ENCODE measurements at regions not wholly inside any gene's neighbourhood (a gene's known extent, or its start where the extent isn't known, plus 50 kb on each side); places are given as distances from the start of the nearest gene placed in this dataset.
"Not testable (repeated sequence)": the region's sequence is repeated elsewhere in the genome, so short reads cannot be mapped to it uniquely, and the experiment has no call there.

DNA sequence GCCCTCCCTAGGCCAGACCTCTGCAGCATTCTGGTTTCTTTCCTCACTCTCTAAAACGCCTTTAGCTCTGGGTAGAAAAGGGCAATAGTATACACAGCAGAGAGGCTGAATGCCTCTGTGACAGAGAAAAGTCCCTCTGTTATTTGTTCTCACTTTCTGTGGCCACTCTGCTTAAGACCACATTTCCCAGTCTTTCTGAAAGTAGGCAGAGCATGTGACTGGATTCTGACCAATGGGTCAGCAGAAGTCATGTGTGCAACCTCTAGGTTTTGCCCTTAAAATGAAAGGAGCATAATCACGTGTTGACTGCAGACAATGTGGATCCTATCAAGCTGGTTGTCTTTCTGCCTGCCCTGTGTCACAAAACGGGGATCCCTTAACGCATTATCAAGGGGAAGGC lies 79.7 kb upstream of the MARK1 start:
- TF ChIP-seq, protein P1, sequence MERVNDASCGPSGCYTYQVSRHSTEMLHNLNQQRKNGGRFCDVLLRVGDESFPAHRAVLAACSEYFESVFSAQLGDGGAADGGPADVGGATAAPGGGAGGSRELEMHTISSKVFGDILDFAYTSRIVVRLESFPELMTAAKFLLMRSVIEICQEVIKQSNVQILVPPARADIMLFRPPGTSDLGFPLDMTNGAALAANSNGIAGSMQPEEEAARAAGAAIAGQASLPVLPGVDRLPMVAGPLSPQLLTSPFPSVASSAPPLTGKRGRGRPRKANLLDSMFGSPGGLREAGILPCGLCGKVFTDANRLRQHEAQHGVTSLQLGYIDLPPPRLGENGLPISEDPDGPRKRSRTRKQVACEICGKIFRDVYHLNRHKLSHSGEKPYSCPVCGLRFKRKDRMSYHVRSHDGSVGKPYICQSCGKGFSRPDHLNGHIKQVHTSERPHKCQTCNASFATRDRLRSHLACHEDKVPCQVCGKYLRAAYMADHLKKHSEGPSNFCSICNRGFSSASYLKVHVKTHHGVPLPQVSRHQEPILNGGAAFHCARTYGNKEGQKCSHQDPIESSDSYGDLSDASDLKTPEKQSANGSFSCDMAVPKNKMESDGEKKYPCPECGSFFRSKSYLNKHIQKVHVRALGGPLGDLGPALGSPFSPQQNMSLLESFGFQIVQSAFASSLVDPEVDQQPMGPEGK (CRISPR knock-in tag; IDR thresholded peaks at IDR 0.05; ENCODE audit: borderline replicate concordance): no peak
- TF ChIP-seq, protein P2, sequence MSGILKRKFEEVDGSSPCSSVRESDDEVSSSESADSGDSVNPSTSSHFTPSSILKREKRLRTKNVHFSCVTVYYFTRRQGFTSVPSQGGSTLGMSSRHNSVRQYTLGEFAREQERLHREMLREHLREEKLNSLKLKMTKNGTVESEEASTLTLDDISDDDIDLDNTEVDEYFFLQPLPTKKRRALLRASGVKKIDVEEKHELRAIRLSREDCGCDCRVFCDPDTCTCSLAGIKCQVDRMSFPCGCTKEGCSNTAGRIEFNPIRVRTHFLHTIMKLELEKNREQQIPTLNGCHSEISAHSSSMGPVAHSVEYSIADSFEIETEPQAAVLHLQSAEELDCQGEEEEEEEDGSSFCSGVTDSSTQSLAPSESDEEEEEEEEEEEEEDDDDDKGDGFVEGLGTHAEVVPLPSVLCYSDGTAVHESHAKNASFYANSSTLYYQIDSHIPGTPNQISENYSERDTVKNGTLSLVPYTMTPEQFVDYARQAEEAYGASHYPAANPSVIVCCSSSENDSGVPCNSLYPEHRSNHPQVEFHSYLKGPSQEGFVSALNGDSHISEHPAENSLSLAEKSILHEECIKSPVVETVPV (CRISPR knock-in tag; IDR thresholded peaks at IDR 0.05): no peak
- TF ChIP-seq BACH2 (CRISPR knock-in tag; IDR thresholded peaks at IDR 0.05; ENCODE audit: borderline replicate concordance) (no peak), ZNF8 (CRISPR knock-in tag; IDR thresholded peaks at IDR 0.05) (no peak), GLIS3 (CRISPR knock-in tag; IDR thresholded peaks at IDR 0.05) (no peak), ZFP30 (CRISPR knock-in tag; IDR thresholded peaks at IDR 0.05) (no peak), CSDC2 (CRISPR knock-in tag; IDR thresholded peaks at IDR 0.05) (no peak), OSR1 (CRISPR knock-in tag; IDR thresholded peaks at IDR 0.05) (no peak), ZNF565 (CRISPR knock-in tag; conservative IDR thresholded peaks at IDR 0.05; ENCODE audit: low read depth) (no peak), TCF4 (CRISPR knock-in tag; IDR thresholded peaks at IDR 0.05; ENCODE audit: borderline replicate concordance) (no peak), PPARA (CRISPR knock-in tag; IDR thresholded peaks at IDR 0.05; ENCODE audit: borderline replicate concordance) (no peak), ARNTL (CRISPR knock-in tag; IDR thresholded peaks at IDR 0.05; ENCODE audit: borderline replicate concordance, low read depth) (no peak), ISL1 (CRISPR knock-in tag; IDR thresholded peaks at IDR 0.05) (no peak), ZNF70 (CRISPR knock-in tag; IDR thresholded peaks at IDR 0.05) (no peak), ESRRG (CRISPR knock-in tag; IDR thresholded peaks at IDR 0.05) (no peak), SNAI2 (CRISPR knock-in tag; IDR thresholded peaks at IDR 0.05) (no peak), ZFP3 (CRISPR knock-in tag; IDR thresholded peaks at IDR 0.05) (no peak)
- TF ChIP-seq, protein P3, sequence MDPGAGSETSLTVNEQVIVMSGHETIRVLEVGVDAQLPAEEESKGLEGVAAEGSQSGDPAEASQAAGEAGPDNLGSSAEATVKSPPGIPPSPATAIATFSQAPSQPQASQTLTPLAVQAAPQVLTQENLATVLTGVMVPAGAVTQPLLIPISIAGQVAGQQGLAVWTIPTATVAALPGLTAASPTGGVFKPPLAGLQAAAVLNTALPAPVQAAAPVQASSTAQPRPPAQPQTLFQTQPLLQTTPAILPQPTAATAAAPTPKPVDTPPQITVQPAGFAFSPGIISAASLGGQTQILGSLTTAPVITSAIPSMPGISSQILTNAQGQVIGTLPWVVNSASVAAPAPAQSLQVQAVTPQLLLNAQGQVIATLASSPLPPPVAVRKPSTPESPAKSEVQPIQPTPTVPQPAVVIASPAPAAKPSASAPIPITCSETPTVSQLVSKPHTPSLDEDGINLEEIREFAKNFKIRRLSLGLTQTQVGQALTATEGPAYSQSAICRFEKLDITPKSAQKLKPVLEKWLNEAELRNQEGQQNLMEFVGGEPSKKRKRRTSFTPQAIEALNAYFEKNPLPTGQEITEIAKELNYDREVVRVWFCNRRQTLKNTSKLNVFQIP (CRISPR knock-in tag; IDR thresholded peaks at IDR 0.05; ENCODE audit: borderline replicate concordance, low read depth): no peak
- TF ChIP-seq, protein P4, sequence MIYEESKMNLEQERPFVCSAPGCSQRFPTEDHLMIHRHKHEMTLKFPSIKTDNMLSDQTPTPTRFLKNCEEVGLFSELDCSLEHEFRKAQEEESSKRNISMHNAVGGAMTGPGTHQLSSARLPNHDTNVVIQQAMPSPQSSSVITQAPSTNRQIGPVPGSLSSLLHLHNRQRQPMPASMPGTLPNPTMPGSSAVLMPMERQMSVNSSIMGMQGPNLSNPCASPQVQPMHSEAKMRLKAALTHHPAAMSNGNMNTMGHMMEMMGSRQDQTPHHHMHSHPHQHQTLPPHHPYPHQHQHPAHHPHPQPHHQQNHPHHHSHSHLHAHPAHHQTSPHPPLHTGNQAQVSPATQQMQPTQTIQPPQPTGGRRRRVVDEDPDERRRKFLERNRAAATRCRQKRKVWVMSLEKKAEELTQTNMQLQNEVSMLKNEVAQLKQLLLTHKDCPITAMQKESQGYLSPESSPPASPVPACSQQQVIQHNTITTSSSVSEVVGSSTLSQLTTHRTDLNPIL (CRISPR knock-in tag; IDR thresholded peaks at IDR 0.05; ENCODE audit: low read depth): no peak
- ATAC-seq: no peak; the same call in 2 of the 3 replicates

DNA sequence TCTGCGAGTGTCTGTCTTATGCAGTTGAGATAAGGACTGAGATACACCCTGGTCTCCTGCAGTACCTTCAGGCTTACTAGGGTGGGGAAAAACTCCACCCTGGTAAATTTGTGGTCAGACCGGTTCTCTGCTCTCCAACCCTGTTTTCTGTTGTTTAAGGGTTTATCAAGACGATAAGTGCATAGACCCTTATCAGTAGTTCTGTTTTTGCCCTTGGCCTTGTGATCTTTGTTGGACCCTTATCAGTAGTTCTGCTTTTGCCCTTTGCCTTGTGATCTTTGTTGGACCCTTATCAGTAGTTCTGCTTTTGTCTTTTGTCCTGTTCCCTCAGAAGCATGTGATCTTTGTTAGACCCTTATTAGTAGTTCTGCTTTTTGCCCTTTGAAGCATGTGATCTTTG lies 83.3 kb upstream of the MARK1 start:
- ATAC-seq: not testable (repeated sequence)

DNA sequence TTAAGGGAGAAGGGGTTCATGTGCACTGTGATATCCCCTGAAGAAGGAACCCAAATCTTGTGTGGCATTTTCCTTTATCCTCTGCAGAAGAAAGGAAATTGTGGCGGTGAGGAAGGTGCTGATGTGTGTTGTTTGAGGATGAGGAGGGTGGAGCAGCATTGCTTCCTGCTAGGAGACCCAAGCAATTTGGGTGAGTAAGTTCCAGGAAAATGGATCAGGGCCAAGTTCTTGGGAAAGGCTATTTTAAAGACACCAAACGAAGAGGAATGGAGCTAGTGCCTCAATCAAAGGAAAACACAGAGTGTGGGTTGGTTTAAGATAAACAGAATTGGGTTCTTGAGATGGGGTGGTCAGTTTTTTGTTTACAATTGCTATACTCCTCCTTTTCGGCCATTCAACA lies 86.7 kb upstream of the MARK1 start:
- no peak for ATAC-seq
- TF ChIP-seq ARNTL (CRISPR knock-in tag; IDR thresholded peaks at IDR 0.05; ENCODE audit: borderline replicate concordance, low read depth) (no peak), ZFP3 (CRISPR knock-in tag; IDR thresholded peaks at IDR 0.05) (no peak), ZNF70 (CRISPR knock-in tag; IDR thresholded peaks at IDR 0.05) (no peak)

DNA sequence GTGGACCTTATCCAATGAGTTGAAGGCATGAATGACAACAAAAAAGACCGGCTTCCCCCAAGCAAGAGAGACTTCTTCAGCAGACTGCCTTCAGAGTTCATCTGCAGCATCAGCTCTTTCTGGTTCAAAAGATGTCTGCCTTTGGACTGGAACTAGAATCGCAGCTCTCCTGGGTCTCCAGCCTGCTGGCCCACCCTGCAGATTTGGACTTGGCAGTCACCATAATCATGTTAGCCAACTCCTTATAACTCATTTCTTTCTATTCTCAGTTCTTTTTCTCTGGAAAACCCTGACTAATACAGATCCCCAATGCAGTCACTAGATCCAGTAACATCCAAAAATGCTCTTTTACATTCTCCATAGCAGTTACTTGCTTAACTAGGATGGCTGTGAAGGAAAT lies 89.2 kb upstream of the MARK1 start:
- ATAC-seq: no peak
- no peak for TF ChIP-seq BACH2 (CRISPR knock-in tag; IDR thresholded peaks at IDR 0.05; ENCODE audit: borderline replicate concordance)
- TF ChIP-seq, protein P4 (CRISPR knock-in tag; IDR thresholded peaks at IDR 0.05; ENCODE audit: low read depth): no peak
- no peak for TF ChIP-seq ZNF8 (CRISPR knock-in tag; IDR thresholded peaks at IDR 0.05)
- TF ChIP-seq SNAI2 (CRISPR knock-in tag; IDR thresholded peaks at IDR 0.05): no peak
- TF ChIP-seq, protein P2 (CRISPR knock-in tag; IDR thresholded peaks at IDR 0.05): no peak
- TF ChIP-seq TOX (CRISPR knock-in tag; IDR thresholded peaks at IDR 0.05; ENCODE audit: borderline replicate concordance): no peak
- TF ChIP-seq TCF4 (CRISPR knock-in tag; IDR thresholded peaks at IDR 0.05; ENCODE audit: borderline replicate concordance): no peak
- no peak for TF ChIP-seq ESRRG (CRISPR knock-in tag; IDR thresholded peaks at IDR 0.05)
- TF ChIP-seq, protein P3 (CRISPR knock-in tag; IDR thresholded peaks at IDR 0.05; ENCODE audit: borderline replicate concordance, low read depth): no peak
- no peak for TF ChIP-seq ZNF565 (CRISPR knock-in tag; conservative IDR thresholded peaks at IDR 0.05; ENCODE audit: low read depth)
- TF ChIP-seq ZNF70 (CRISPR knock-in tag; IDR thresholded peaks at IDR 0.05): no peak
- TF ChIP-seq OSR1 (CRISPR knock-in tag; IDR thresholded peaks at IDR 0.05): no peak
- no peak for TF ChIP-seq ARNTL (CRISPR knock-in tag; IDR thresholded peaks at IDR 0.05; ENCODE audit: borderline replicate concordance, low read depth)
- TF ChIP-seq ZC3H10 (CRISPR knock-in tag; IDR thresholded peaks at IDR 0.05): no peak
- no peak for TF ChIP-seq ZFP3 (CRISPR knock-in tag; IDR thresholded peaks at IDR 0.05)
